HFFc6 (cell line): ENCODE measurements at regions not wholly inside any gene's neighbourhood (a gene's known extent, or its start where the extent isn't known, plus 50 kb on each side); places are given as distances from the start of the nearest gene placed in this dataset.

Experiments used
- DNase-seq: peaks from one replicate; pipeline ENCODE4 v3.0.0-alpha.2; 2018
- H3K27ac Mint-ChIP-seq: 2 replicates; pipeline ENCODE4 v1.8.0; 2020; ENCODE audit warnings: mild to moderate bottlenecking, mixed read lengths
- H3K27me3 Mint-ChIP-seq: 2 replicates; pipeline ENCODE4 v1.8.0; 2021; ENCODE audit warnings: mild to moderate bottlenecking, moderate library complexity, mixed read lengths; ENCODE audit not compliant: insufficient read depth
- H3K36me3 Mint-ChIP-seq: 2 replicates; pipeline ENCODE4 v1.8.0; 2021; ENCODE audit warnings: low read depth, mixed read lengths
- H3K4me1 Mint-ChIP-seq: 2 replicates; pipeline ENCODE4 v1.8.0; 2020; ENCODE audit warnings: low read depth, mixed read lengths
- H3K4me3 Mint-ChIP-seq: 2 replicates; pipeline ENCODE4 v1.8.0; 2020; ENCODE audit warnings: mild to moderate bottlenecking, moderate library complexity, mixed read lengths
- H3K9me3 Mint-ChIP-seq: 2 replicates; pipeline ENCODE4 v1.8.0; 2020; ENCODE audit warnings: mild to moderate bottlenecking, mixed read lengths
- CTCF ChIP-seq: fragments of 200-600 bp; sonication (generic); IDR thresholded peaks from 2 replicates; pipeline ENCODE4 v1.5.0; 2021; ENCODE audit warnings: antibody characterized with exemption, mild to moderate bottlenecking

GRCh38 chr6:149261364-149262040 is 56.0 kb upstream of the TAB2 start:
- no peak for TF ChIP-seq CTCF
- no peaks in the 10 kb centered on the region for H3K4me1 Mint-ChIP-seq
- no peak overlapping the region for H3K27ac Mint-ChIP-seq
- no peaks in the 10 kb centered on the region for H3K36me3 Mint-ChIP-seq
- DNase-seq = no peak
- H3K4me3 Mint-ChIP-seq = no peak overlapping the region
- H3K27me3 Mint-ChIP-seq = peaks cover 30% of the 10 kb centered on the region
- no peaks in the 10 kb centered on the region for H3K9me3 Mint-ChIP-seq

- Mint-ChIP-seq H3K9me3 (no peaks in the 10 kb centered on the region), H3K36me3 (no peaks in the 10 kb centered on the region), H3K27me3 (peaks cover 40% of the 10 kb centered on the region), H3K4me1 (no peaks in the 10 kb centered on the region), H3K27ac (no peak overlapping the region), H3K4me3 (no peak overlapping the region)
- DNase-seq = no peak
- TF ChIP-seq CTCF = no peak
Observed at GRCh38 chr6:149263321-149263720, 54.2 kb upstream of the TAB2 start.

- no peak for TF ChIP-seq CTCF
- H3K27ac Mint-ChIP-seq = no peak overlapping the region
- H3K9me3 Mint-ChIP-seq = no peaks in the 10 kb centered on the region
- no peaks in the 10 kb centered on the region for H3K36me3 Mint-ChIP-seq
- DNase-seq = no peak
- no peak overlapping the region for H3K4me3 Mint-ChIP-seq
- peaks cover 40% of the 10 kb centered on the region for H3K27me3 Mint-ChIP-seq
- H3K4me1 Mint-ChIP-seq = no peaks in the 10 kb centered on the region
Observed at GRCh38 chr6:149264629-149265028, 52.9 kb upstream of the TAB2 start.

GRCh38 chr6:149265945-149266344 is 51.6 kb upstream of the TAB2 start:
- H3K4me1 Mint-ChIP-seq = no peaks in the 10 kb centered on the region
- H3K4me3 Mint-ChIP-seq = no peak overlapping the region
- no peaks in the 10 kb centered on the region for H3K36me3 Mint-ChIP-seq
- H3K27me3 Mint-ChIP-seq = peaks cover 44% of the 10 kb centered on the region
- no peak overlapping the region for H3K27ac Mint-ChIP-seq
- TF ChIP-seq CTCF = no peak
- H3K9me3 Mint-ChIP-seq = no peaks in the 10 kb centered on the region
- no peak for DNase-seq

GRCh38 chr6:149266659-149267058 is 50.9 kb upstream of the TAB2 start:
- no peak for TF ChIP-seq CTCF
- Mint-ChIP-seq H3K27ac (no peak overlapping the region), H3K4me3 (no peak overlapping the region), H3K9me3 (no peaks in the 10 kb centered on the region; the same call in 1 of the 2 replicates), H3K27me3 (peaks cover 44% of the 10 kb centered on the region), H3K36me3 (no peaks in the 10 kb centered on the region), H3K4me1 (no peaks in the 10 kb centered on the region)
- no peak for DNase-seq

- Mint-ChIP-seq H3K27ac (no peak overlapping the region), H3K27me3 (peaks cover 44% of the 10 kb centered on the region), H3K36me3 (no peaks in the 10 kb centered on the region), H3K4me1 (no peaks in the 10 kb centered on the region), H3K9me3 (no peaks in the 10 kb centered on the region; the same call in 1 of the 2 replicates), H3K4me3 (no peak overlapping the region)
- TF ChIP-seq CTCF = no peak
- DNase-seq = no peak
Observed at GRCh38 chr6:149267072-149267471, 50.4 kb upstream of the TAB2 start.
